C4-2B (cell line): ENCODE measurements at regions not wholly inside any gene's neighbourhood (a gene's known extent, or its start where the extent isn't known, plus 50 kb on each side); places are given as distances from the start of the nearest gene placed in this dataset.
"Not testable (repeated sequence)": the region's sequence is repeated elsewhere in the genome, so short reads cannot be mapped to it uniquely, and the experiment has no call there.

Experiments
- H3K27ac ChIP-seq: fragments of 450-650 bp; 2 replicates; pipeline ENCODE4 v1.5.1; 2017
- CTCF ChIP-seq: fragments of 450-650 bp; conservative IDR thresholded peaks from 2 replicates; pipeline ENCODE4 v1.5.1; 2017; ENCODE audit warnings: mild to moderate bottlenecking
- ZFX ChIP-seq: fragments of 450-650 bp; IDR thresholded peaks from 2 replicates; pipeline ENCODE4 v1.6.1; 2017

GRCh38 chr9:115543511-115543910 is 425.6 kb upstream of the TNC start:
- TF ChIP-seq ZFX (no peak), CTCF (no peak)
- H3K27ac ChIP-seq: no peak overlapping the region

- H3K27ac ChIP-seq: no peak overlapping the region
- TF ChIP-seq ZFX (no peak), CTCF (no peak)
Measured at GRCh38 chr9:115548609-115549260, 430.8 kb upstream of the TNC start.

GRCh38 chr9:115551396-115551795 is 433.4 kb upstream of the TNC start:
- no peak overlapping the region for H3K27ac ChIP-seq
- TF ChIP-seq CTCF (no peak), ZFX (no peak)

- no peak overlapping the region for H3K27ac ChIP-seq
- TF ChIP-seq ZFX: no peak
- TF ChIP-seq CTCF: no peak
Measured at GRCh38 chr9:115553060-115553773, 435.3 kb upstream of the TNC start.

GRCh38 chr9:115556432-115556831 is 438.5 kb upstream of the TNC start:
- TF ChIP-seq CTCF (no peak), ZFX (no peak)
- H3K27ac ChIP-seq: no peak overlapping the region

- TF ChIP-seq ZFX: no peak
- no peak for TF ChIP-seq CTCF
- no peak overlapping the region for H3K27ac ChIP-seq
Measured at GRCh38 chr9:115575147-115575546, 457.2 kb upstream of the TNC start.

GRCh38 chr9:115585458-115585857 is 467.5 kb upstream of the TNC start:
- H3K27ac ChIP-seq: not testable (repeated sequence)

GRCh38 chr9:115587310-115587709 is 469.4 kb upstream of the TNC start:
- H3K27ac ChIP-seq: no peak overlapping the region
- TF ChIP-seq ZFX: no peak
- no peak for TF ChIP-seq CTCF
